GM10266 (cell line): ENCODE measurements at regions not wholly inside any gene's neighbourhood (a gene's known extent, or its start where the extent isn't known, plus 50 kb on each side); places are given as distances from the start of the nearest gene placed in this dataset.
"Not testable (repeated sequence)": the region's sequence is repeated elsewhere in the genome, so short reads cannot be mapped to it uniquely, and the experiment has no call there.

Source experiments
- DNase-seq: peaks from one replicate; pipeline ENCODE4 v3.0.0; 2012; ENCODE audit errors: extremely low spot score
- TF ChIP-seq, protein P1 (sequence below): IDR thresholded peaks from 2 replicates; pipeline ENCODE4 v1.5.1; 2012; ENCODE audit warnings: mild to moderate bottlenecking, low read depth; ENCODE audit not compliant: control insufficient read depth, insufficient read depth; ENCODE audit errors: missing control alignments

DNA sequence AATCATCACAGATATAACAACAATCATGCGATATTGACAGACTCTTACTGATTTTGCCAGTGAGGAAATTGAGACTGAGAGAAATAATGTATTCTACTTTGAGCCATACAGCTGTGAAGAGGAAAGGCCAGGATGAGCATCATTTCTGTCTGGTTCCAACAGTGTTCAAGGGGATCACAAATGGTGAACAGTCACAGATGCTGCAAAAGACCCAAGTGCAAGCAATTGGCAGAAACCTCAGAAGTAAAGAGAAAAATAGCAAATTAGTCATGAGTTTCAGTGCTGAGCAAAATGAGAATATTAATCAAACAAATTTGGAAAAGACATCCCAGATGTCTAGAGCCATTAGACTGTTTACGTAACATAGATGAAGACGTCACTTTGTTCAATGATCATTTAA is 114.1 kb downstream of the RAB38 start:
- DNase-seq: no peak

DNA sequence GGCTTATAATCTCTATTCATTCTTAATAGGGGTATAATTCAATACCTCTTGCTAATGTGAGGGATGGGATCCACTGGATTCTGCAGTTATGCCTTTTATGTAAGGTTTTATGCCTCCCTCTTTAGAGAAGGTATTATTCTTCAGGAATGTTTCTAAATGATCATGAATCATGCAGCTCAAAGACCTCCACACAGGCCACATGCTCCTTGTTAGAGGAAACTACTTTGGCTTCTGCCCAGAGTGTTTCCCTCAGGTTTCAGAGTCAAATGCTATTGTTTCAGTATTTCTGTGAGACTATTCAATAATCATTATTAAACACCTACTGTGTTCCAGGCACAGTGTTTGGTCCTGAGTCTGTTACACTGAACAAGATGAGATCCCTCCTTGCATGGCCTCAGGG is 115.9 kb downstream of the RAB38 start:
- DNase-seq: no peak
- TF ChIP-seq, protein P1, sequence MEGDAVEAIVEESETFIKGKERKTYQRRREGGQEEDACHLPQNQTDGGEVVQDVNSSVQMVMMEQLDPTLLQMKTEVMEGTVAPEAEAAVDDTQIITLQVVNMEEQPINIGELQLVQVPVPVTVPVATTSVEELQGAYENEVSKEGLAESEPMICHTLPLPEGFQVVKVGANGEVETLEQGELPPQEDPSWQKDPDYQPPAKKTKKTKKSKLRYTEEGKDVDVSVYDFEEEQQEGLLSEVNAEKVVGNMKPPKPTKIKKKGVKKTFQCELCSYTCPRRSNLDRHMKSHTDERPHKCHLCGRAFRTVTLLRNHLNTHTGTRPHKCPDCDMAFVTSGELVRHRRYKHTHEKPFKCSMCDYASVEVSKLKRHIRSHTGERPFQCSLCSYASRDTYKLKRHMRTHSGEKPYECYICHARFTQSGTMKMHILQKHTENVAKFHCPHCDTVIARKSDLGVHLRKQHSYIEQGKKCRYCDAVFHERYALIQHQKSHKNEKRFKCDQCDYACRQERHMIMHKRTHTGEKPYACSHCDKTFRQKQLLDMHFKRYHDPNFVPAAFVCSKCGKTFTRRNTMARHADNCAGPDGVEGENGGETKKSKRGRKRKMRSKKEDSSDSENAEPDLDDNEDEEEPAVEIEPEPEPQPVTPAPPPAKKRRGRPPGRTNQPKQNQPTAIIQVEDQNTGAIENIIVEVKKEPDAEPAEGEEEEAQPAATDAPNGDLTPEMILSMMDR: no peak

More for the DNA sequence above, 114.1 kb downstream of the RAB38 start:
- TF ChIP-seq, protein P1: no peak

DNA sequence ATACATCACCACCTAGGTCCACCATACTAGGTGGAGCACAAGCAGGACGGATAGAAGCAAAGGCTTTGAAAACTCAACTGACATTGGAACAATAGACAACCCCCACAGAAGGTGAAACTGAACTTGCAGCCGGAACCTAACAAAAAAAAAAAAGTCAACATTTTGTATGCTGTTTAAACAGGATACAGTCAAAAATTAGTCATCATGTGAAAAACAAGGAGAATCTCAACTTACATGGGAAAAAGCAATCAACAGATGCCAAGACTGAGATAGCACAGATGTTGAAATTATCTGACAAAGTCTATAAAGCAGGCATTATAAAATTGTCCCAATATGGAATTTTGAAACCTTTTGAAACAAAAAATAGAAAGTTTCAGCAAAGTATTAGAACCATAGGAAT is 123.8 kb downstream of the RAB38 start:
- DNase-seq: no peak
- TF ChIP-seq, protein P1: no peak

DNA sequence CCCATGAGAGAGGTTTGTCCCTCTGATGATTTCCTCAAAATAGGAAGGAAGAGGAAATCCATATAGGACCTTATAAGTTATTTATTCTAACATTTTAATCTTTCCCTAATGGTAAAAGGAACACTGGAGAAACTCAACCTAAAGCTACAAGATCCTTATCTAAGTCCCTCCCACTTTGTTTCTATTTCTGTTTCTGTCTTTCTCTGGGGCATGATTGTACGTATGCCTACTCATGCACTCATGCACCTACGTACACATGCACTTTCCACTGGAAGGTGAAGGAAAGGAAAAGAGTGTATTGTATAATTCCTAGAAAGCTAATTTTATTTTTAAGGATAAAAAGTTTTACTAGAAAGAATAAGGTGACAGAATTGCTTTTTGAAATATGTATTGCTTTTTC is 125.0 kb downstream of the RAB38 start:
- no peak for DNase-seq
- TF ChIP-seq, protein P1: no peak

DNA sequence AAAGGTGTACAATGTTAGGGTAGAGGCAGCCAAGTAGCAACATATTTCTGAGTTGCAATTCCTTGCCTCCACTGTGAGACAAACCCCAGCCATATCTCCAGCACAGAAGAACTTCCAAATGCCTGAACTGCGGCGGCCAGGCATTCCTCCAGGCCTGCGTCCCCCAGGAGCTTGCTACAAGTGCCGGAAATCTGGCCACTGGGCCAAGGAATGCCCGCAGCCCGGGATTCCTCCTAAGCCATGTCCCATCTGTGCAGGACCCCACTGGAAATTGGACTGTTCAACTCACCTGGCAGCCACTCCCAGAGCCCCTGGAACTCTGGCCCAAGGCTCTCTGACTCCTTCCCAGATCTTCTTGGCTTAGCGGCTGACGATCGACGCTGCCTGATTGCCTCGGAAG is 130.0 kb downstream of the RAB38 start:
- not testable (repeated sequence) for DNase-seq

DNA sequence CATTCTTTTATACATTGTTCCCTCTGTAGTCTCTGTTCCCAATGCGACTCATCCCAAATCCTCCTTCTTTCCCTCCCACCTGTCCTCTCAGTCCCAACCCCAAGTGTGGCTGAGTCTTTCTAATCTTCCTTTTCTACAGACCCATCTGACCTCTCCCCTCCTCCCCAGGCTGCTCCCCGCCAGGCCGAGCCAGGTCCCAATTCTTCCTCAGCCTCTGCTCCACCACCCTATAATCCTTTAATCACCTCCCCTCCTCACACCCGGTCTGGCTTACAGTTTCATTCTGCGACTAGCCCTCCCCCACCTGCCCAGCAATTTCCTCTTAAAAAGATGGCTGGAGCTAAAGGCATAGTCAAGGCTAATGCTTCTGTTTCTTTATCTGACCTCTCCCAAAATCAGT is 130.6 kb downstream of the RAB38 start:
- DNase-seq: not testable (repeated sequence)

DNA sequence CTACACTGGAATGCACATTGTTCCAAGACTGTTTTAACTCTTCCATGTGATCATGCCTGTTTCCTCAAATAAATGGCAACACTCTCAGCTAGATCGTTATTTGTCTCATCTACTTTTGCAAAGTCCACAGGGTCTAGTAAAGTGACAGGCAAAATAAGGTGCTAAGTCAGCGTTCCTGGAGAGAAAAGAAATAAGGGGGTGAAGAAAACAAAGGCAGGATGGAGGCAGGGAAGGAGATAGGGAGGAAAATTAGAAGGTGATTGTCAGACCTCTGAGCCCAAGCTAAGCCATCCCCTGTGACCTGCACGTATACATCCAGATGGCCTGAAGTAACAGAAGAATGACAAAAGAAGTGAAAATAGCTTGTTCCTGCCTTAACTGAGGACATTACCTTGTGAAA is 132.1 kb downstream of the RAB38 start:
- TF ChIP-seq, protein P1: no peak
- DNase-seq: no peak

DNA sequence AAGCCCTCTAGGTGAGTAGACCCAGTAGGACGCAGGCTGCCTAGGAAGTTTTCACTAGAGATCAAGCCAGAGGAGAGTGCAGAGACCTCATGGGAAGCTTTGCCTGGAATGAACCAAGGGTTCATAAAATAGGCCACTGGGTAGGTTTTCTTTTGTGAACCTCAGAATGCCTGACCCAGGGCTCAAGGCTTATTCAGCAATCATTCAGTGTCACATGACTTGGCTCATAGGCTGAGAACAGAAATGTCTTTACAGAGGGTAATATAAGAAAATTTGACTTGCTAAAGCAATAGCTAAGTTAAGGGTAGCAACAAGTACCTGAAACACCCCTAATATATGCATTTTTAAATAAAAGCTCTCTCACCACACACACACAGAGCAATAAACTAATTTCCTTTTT is 132.6 kb downstream of the RAB38 start:
- DNase-seq: no peak
- TF ChIP-seq, protein P1: no peak

DNA sequence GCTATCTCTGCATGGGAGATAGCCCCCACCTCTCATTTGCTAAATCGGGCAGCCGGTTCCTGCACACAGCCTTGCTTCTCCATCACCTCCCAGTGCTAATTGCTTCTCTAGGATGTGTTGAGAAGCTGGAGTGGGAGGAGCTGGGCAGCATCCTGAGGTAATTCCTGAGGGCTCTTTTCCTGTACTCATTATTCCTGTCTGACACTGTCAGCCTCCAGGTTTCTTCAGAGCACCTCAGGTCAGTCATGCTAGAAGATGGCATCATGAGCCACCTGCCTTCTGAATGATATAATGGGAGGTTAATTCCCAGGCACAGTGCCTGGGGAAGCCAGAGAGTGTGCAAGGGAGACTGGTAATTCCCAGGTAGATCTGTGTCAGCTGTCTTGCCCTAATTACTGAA is 133.0 kb downstream of the RAB38 start:
- TF ChIP-seq, protein P1: no peak
- DNase-seq: no peak
